ENCODE measurements at regions not wholly inside any gene's neighbourhood (a gene's known extent, or its start where the extent isn't known, plus 50 kb on each side); places are given as distances from the start of the nearest gene placed in this dataset.

DNA sequence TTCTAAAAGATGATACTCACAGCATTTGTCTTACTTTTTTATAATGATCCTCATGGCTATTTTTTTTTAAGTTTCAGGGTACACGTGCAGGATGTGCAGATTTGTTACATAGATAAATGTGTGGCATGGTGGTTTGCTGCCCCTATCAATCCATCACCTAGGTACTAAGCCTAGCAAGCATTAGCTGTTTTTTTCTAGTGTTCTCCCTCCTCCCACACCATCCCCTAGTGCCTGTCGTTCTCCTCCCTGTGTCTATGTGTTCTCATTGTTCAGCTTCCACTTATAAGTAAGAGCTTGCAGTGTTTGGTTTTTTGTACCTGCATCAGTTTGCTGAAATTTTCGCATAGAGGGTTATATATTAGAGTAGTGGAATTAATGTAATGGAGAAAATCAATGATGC, 189.1 kb upstream of the CDH12 start:
- H3K9ac ChIP-seq (replicated peaks; ENCODE audit: extremely low read depth, insufficient read depth, low read length), result no peak overlapping the region
- no peaks in the 10 kb centered on the region for H4K20me1 ChIP-seq (replicated peaks; ENCODE audit: control insufficient read depth, extremely low read depth, insufficient read depth, low read length)
- DNase-seq (ENCODE audit: low read depth, low spot score) (no peak), FAIRE-seq (no peak)
- TF ChIP-seq, protein P1, sequence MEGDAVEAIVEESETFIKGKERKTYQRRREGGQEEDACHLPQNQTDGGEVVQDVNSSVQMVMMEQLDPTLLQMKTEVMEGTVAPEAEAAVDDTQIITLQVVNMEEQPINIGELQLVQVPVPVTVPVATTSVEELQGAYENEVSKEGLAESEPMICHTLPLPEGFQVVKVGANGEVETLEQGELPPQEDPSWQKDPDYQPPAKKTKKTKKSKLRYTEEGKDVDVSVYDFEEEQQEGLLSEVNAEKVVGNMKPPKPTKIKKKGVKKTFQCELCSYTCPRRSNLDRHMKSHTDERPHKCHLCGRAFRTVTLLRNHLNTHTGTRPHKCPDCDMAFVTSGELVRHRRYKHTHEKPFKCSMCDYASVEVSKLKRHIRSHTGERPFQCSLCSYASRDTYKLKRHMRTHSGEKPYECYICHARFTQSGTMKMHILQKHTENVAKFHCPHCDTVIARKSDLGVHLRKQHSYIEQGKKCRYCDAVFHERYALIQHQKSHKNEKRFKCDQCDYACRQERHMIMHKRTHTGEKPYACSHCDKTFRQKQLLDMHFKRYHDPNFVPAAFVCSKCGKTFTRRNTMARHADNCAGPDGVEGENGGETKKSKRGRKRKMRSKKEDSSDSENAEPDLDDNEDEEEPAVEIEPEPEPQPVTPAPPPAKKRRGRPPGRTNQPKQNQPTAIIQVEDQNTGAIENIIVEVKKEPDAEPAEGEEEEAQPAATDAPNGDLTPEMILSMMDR (IDR thresholded peaks at IDR 0.05; ENCODE audit: extremely low read depth in 1 of 2, insufficient read depth in 1 of 2, low read depth in 1 of 2, low read length in 2 of 2), result no peak
- TF ChIP-seq EZH2 (IDR thresholded peaks at IDR 0.05; ENCODE audit: borderline replicate concordance, low read depth, low read length, severe bottlenecking), result no peak
- no peak for TF ChIP-seq GATA2 (IDR thresholded peaks at IDR 0.05; ENCODE audit: insufficient read depth, insufficient read length, low read depth, low read length)
- TF ChIP-seq POLR2AphosphoS5 (IDR thresholded peaks at IDR 0.05; ENCODE audit: insufficient read depth, low read depth, low read length), result no peak
- TF ChIP-seq FOS (IDR thresholded peaks at IDR 0.05; ENCODE audit: borderline replicate concordance, insufficient read depth, low read length), result no peak
- no peak for TF ChIP-seq MYC (IDR thresholded peaks at IDR 0.05; ENCODE audit: low read depth, low read length)
- no peak for TF ChIP-seq POLR2A (IDR thresholded peaks at IDR 0.05; ENCODE audit: low read depth, low read length)
- TF ChIP-seq, protein P2, sequence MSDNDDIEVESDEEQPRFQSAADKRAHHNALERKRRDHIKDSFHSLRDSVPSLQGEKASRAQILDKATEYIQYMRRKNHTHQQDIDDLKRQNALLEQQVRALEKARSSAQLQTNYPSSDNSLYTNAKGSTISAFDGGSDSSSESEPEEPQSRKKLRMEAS (IDR thresholded peaks at IDR 0.05; ENCODE audit: insufficient read depth, insufficient read length), result no peak
- TF ChIP-seq JUN (IDR thresholded peaks at IDR 0.05; ENCODE audit: borderline replicate concordance, insufficient read depth, insufficient read length, low read depth), result no peak
- ChIA-PET POLR2A (no interaction called here), CTCF (no interaction called here)
- intact Hi-C loops (cut with micrococcal nuclease), result no loop called here
- no peaks in the 10 kb centered on the region for H3K9me3 ChIP-seq (replicated peaks; ENCODE audit: control insufficient read depth, insufficient read depth, low read length)
- no peak overlapping the region for H2AFZ ChIP-seq (ENCODE audit: low read depth, low read length)
- no peak overlapping the region for H3K27ac ChIP-seq (ENCODE audit: insufficient read depth, low read depth, low read length)
- no peak overlapping the region for H3K4me3 ChIP-seq (replicated peaks in 1 of 3; ENCODE audit: insufficient read depth in 1 of 3, low read depth in 1 of 3, low read length in 3 of 3)
- no peaks in the 10 kb centered on the region for H3K36me3 ChIP-seq (ENCODE audit: control insufficient read depth in 2 of 2, extremely low read depth in 1 of 2, insufficient read depth in 2 of 2, low read length in 2 of 2)
- no peak overlapping the region for H3K4me2 ChIP-seq (ENCODE audit: insufficient read depth, low read length)
- H3K27me3 ChIP-seq (ENCODE audit: control insufficient read depth in 2 of 2, insufficient read depth in 2 of 2, low read length in 2 of 2), result no peaks in the 10 kb centered on the region
- no peaks in the 10 kb centered on the region for H3K79me2 ChIP-seq (ENCODE audit: control insufficient read depth, insufficient read depth, low read length)
- no peaks in the 10 kb centered on the region for H3K9me1 ChIP-seq (replicated peaks; ENCODE audit: control insufficient read depth, extremely low read depth, insufficient read depth, low read length)
- no peaks in the 10 kb centered on the region for H3K4me1 ChIP-seq (ENCODE audit: control insufficient read depth, extremely low read depth, insufficient read depth, low read length)
- no TSS peak for BruUV-seq (replicated peaks)
- dilution Hi-C loops (cut with MboI; ENCODE audit: extremely low pct_ligation_motif_present, low sequenced_read_pairs), result no loop called here
